Naive thymus-derived CD8-positive, alpha-beta T cell (primary cell): ENCODE measurements at regions not wholly inside any gene's neighbourhood (a gene's known extent, or its start where the extent isn't known, plus 50 kb on each side); places are given as distances from the start of the nearest gene placed in this dataset.
A peak's percentile ranks its signal among the peaks of the same experiment; 100 is the strongest.

Source experiments
- ATAC-seq, 2 donors: fragments of 150-1000 bp; cut with Tn5 transposase in 1 of 2; sonication (Bioruptor Pico), chemical (Tn5 transposase) in 1 of 2; 1 replicate in 1 of 2; 2 replicates in 1 of 2; pipeline ENCODE4 v1.10.0; 2021; ENCODE audit warnings: mild to moderate bottlenecking in 2 of 2, moderate library complexity in 2 of 2
- POLR2A ChIA-PET: fragments of 350-600 bp; sonication (Branson Sonifier 250); formaldehyde crosslinking; loops from one replicate; lab custom pipeline; 2021; ENCODE audit warnings: antibody characterized with exemption; lab: Charles Lee
- DNase-seq, 10 donors: peaks; one replicate each; pipeline versions ENCODE4 v3.0.0 to v3.0.0-alpha.2; 2020 to 2022
- H3K27ac Mint-ChIP-seq, 10 donors: one replicate each; pipeline ENCODE4 v1.8.0; 2020 to 2022; ENCODE audit warnings: mild to moderate bottlenecking in 10 of 10, mixed read lengths in 10 of 10, moderate library complexity in 4 of 10, inconsistent platforms in 1 of 10
- H3K27me3 Mint-ChIP-seq, 5 donors: one replicate each; pipeline ENCODE4 v1.8.0; 2021 to 2022; ENCODE audit warnings: mixed read lengths in 5 of 5
- H3K36me3 Mint-ChIP-seq, 3 donors: one replicate each; pipeline ENCODE4 v1.8.0; 2020 to 2022; ENCODE audit warnings: mixed read lengths in 3 of 3, mild to moderate bottlenecking in 2 of 3, inconsistent platforms in 1 of 3
- H3K4me1 Mint-ChIP-seq, 4 donors: one replicate each; pipeline ENCODE4 v1.8.0; 2021 to 2022; ENCODE audit warnings: mixed read lengths in 4 of 4
- H3K4me3 Mint-ChIP-seq, 10 donors: one replicate each; pipeline ENCODE4 v1.8.0; 2020 to 2022; ENCODE audit warnings: mild to moderate bottlenecking in 10 of 10, mixed read lengths in 10 of 10, moderate library complexity in 6 of 10, inconsistent platforms in 1 of 10
- H3K9me3 Mint-ChIP-seq, 9 donors: one replicate each; pipeline ENCODE4 v1.8.0; 2020 to 2022; ENCODE audit warnings: mixed read lengths in 9 of 9, mild to moderate bottlenecking in 3 of 9, inconsistent platforms in 1 of 9, moderate library complexity in 1 of 9

DNA sequence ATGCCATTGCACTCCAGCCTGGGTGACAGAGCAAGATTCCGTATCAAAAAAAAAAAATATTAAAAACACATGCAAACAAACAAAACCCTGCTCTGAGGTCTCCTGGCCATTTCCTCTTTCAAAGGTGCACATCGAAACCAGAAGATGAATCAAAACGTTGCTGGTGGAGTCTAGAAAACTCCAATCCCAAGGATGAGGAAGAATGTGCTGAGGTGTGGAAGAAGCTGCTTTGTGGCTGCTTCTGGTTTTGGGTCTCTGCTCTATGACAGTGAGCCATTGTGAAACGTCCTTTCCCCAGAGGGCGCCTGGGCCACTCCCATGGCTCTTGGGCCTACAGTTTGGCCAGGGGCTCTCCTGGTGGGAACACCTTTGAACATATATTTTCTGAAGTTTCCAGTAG, 112.6 kb downstream of the IRF8 start:
- no peaks in the 10 kb centered on the region for H3K36me3 Mint-ChIP-seq
- H3K9me3 Mint-ChIP-seq = peaks cover 0 to 11% (median 0%) of the 10 kb centered on the region in 9 donors
- H3K4me3 Mint-ChIP-seq = no peak overlapping the region
- H3K27me3 Mint-ChIP-seq = peaks cover 0 to 9% (median 4%) of the 10 kb centered on the region in 5 donors
- no peak overlapping the region for H3K27ac Mint-ChIP-seq
- POLR2A ChIA-PET = no interaction called here
- peaks cover 2 to 29% (median 7%) of the 10 kb centered on the region in 4 donors for H3K4me1 Mint-ChIP-seq
- DNase-seq (peak in 1 of 10 donors; percentile 18), ATAC-seq (no peak)

DNA sequence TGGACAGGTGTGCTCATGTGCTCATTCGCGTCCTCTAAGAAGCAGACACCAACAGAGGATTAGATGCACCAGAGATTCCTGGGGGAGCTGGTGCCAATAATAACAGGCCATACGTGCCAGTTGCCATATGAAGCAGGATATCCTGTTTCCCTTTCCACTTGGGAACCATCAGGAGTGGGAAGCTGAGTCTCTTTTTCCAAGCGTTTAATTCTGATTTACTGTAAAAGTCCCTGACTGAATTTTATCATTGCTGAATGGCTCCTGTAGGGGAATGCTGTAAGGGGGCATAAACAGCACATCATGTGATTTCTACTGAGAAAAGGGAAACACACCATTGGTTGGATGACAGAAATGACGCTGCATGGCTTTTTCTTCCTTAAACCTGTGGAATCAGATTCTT, 113.3 kb downstream of the IRF8 start:
- H3K27ac Mint-ChIP-seq = no peak overlapping the region
- H3K9me3 Mint-ChIP-seq = peaks cover 0 to 11% (median 0%) of the 10 kb centered on the region in 9 donors
- H3K27me3 Mint-ChIP-seq = peaks cover under 1 to 11% (median 4%) of the 10 kb centered on the region in 5 donors
- H3K4me1 Mint-ChIP-seq = peaks cover 2 to 25% (median 7%) of the 10 kb centered on the region in 4 donors
- ATAC-seq (no peak), DNase-seq (no peak)
- H3K36me3 Mint-ChIP-seq = no peaks in the 10 kb centered on the region
- H3K4me3 Mint-ChIP-seq = no peak overlapping the region
- POLR2A ChIA-PET = no interaction called here

DNA sequence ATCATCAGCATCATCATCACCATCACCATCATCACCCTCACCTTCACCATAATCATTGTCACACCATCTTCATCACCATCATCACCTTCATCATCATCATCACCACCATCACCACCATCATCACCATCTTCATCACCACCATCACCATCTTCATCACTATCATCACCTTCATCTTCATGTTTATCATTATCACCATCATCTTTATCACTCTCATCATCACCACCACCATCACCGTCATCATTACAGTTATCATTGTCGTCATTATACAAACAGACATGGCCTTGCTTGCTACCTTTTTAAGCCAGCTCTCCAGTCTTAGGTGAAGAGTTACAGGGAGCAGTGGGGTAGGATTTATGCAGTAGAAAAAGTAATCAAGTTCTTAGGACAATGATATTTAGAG, 114.9 kb downstream of the IRF8 start:
- H3K4me3 Mint-ChIP-seq = no peak overlapping the region
- H3K27me3 Mint-ChIP-seq = peaks cover 5 to 23% (median 15%) of the 10 kb centered on the region in 5 donors
- peaks cover 0 to 18% (median under 1%) of the 10 kb centered on the region in 4 donors for H3K4me1 Mint-ChIP-seq
- DNase-seq (peak in 1 of 10 donors; percentile 13), ATAC-seq (no peak)
- H3K9me3 Mint-ChIP-seq = peaks cover 0 to 11% (median 2%) of the 10 kb centered on the region in 9 donors
- POLR2A ChIA-PET = no interaction called here
- peaks cover 0 to under 1% (median 0%) of the 10 kb centered on the region in 3 donors for H3K36me3 Mint-ChIP-seq
- H3K27ac Mint-ChIP-seq = peak overlapping the region in 1 of 10 donors; percentile 0

- DNase-seq (peak in 1 of 10 donors; percentile 23), ATAC-seq (no peak)
- POLR2A ChIA-PET = interaction anchor here (1.4 kb wide), 1 partner anchor 194 kb away, joined by 8 read pairs; no protein-coding TSS in a partner anchor
- peaks cover 0 to 16% (median under 1%) of the 10 kb centered on the region in 4 donors for H3K4me1 Mint-ChIP-seq
- peaks cover 0 to 14% (median 2%) of the 10 kb centered on the region in 3 donors for H3K36me3 Mint-ChIP-seq
- H3K27ac Mint-ChIP-seq = peak overlapping the region in 1 of 10 donors; percentile 12
- peaks cover 2 to 21% (median 15%) of the 10 kb centered on the region in 9 donors for H3K9me3 Mint-ChIP-seq
- peaks cover 10 to 35% (median 27%) of the 10 kb centered on the region in 5 donors for H3K27me3 Mint-ChIP-seq
- no peak overlapping the region for H3K4me3 Mint-ChIP-seq
Measured at GRCh38 chr16:86015606-86016005, 116.6 kb downstream of the IRF8 start.

DNA sequence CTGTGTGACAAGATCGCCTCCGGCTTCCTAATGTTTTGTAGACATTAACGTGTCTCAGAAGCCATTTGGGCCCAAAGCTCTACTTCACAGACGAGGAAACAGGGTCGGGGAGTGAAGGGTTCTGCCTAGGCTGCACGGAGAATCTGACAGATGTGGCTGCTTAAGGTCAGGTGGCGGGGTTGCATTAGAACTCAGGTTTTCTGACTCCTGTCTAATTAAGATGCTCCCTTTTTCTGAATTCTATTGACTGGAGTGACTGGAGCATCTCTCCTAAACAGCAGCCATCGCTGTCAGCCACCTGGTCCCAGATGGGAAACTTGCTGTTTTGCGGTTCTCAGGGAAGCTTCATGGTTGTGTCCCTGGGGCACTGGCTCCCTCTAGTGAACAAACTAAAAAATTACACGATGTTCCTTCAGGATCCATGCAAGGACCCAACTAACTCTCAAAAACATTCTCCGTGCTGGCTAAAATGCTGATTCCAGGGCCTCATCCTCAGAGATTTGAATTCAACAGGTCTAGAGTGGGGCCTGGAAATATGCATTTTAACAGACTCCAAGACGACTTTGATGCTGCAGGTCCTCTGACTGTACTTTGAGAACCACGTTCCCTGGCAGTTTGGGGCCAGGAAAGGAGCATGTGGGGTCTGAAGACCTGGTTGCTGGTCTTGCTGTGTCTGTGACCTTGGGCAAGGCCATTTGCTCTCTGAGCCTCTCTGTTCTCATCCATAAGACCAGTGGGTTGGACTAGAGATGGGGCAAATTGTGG, 117.4 kb downstream of the IRF8 start:
- peaks cover 2 to 24% (median 16%) of the 10 kb centered on the region in 9 donors for H3K9me3 Mint-ChIP-seq
- POLR2A ChIA-PET = interaction anchor here (1.0 to 1.4 kb wide), 2 partner anchors 80 to 195 kb away, joined by 3 to 8 read pairs; no protein-coding TSS in a partner anchor
- peaks cover 0 to 14% (median under 1%) of the 10 kb centered on the region in 4 donors for H3K4me1 Mint-ChIP-seq
- H3K27me3 Mint-ChIP-seq = peaks cover 10 to 42% (median 32%) of the 10 kb centered on the region in 5 donors
- DNase-seq (peak in 6 of 10 donors; percentile 17 to 60 (median 46)), ATAC-seq (peak in 1 of 2 donors; percentile 30)
- no peak overlapping the region for H3K27ac Mint-ChIP-seq
- peaks cover 0 to 14% (median 4%) of the 10 kb centered on the region in 3 donors for H3K36me3 Mint-ChIP-seq
- H3K4me3 Mint-ChIP-seq = no peak overlapping the region

DNA sequence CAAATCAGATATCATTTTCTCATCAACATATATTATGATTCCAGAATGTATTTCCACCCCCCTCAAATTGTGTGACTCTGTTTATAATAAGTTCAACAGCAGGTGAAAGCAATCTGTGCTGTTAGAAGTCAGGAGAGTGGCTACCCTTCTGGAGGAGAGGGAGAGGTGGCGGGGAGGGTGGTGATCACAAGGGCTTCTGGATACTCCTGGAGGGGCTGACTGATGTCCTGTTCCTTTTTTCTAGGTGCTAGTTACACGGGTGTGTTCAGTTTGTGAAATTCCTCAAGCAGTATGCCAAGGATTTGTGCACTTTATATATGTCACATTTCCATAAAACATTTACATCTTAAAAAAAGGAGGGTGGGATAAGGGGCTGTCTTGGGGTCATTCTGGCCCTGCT, 119.1 kb downstream of the IRF8 start:
- POLR2A ChIA-PET = no interaction called here
- H3K27ac Mint-ChIP-seq = no peak overlapping the region
- ATAC-seq (no peak), DNase-seq (no peak)
- H3K9me3 Mint-ChIP-seq = peaks cover 2 to 25% (median 19%) of the 10 kb centered on the region in 9 donors
- H3K36me3 Mint-ChIP-seq = peaks cover 0 to 14% (median 4%) of the 10 kb centered on the region in 3 donors
- H3K4me3 Mint-ChIP-seq = no peak overlapping the region
- H3K4me1 Mint-ChIP-seq = peaks cover 0 to 14% (median under 1%) of the 10 kb centered on the region in 4 donors
- peaks cover 10 to 42% (median 29%) of the 10 kb centered on the region in 5 donors for H3K27me3 Mint-ChIP-seq

DNA sequence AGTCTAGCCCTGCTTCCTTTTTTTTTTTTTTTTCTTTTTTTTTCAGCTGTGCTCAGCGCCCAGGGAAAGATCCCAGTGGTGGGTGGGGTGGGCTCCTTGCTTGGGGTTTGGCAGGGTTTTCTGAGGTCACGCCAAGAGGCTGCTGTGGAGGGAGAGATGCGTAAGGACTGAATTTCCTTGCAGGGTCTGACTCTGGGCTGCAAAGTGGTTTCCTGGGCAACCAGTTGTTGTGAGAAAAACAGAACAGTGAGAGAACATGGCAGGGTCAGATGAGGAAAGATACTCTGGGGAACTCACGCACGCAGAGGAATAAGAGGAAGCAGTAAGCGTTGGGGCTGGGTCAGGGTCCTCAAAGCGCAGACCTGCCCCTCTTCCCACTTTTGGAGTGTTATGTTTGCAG, 119.5 kb downstream of the IRF8 start:
- H3K27me3 Mint-ChIP-seq = peaks cover 10 to 42% (median 29%) of the 10 kb centered on the region in 5 donors
- peaks cover 2 to 29% (median 20%) of the 10 kb centered on the region in 9 donors for H3K9me3 Mint-ChIP-seq
- ATAC-seq = peak; percentile 47 to 61
- H3K4me1 Mint-ChIP-seq = peaks cover 0 to 14% (median under 1%) of the 10 kb centered on the region in 4 donors
- H3K27ac Mint-ChIP-seq = no peak overlapping the region
- peak in 3 of 10 donors; percentile 5 to 61 (median 7) for DNase-seq
- H3K4me3 Mint-ChIP-seq = no peak overlapping the region
- H3K36me3 Mint-ChIP-seq = peaks cover under 1 to 14% (median 4%) of the 10 kb centered on the region in 3 donors
- POLR2A ChIA-PET = no interaction called here

GRCh38 chr16:86018941-86019340, 120.0 kb downstream of the IRF8 start:
- ATAC-seq = no peak
- Mint-ChIP-seq H3K9me3 (peaks cover 2 to 33% (median 20%) of the 10 kb centered on the region in 9 donors), H3K4me3 (no peak overlapping the region), H3K27me3 (peaks cover 12 to 42% (median 31%) of the 10 kb centered on the region in 5 donors), H3K27ac (no peak overlapping the region), H3K4me1 (peaks cover 0 to 14% (median under 1%) of the 10 kb centered on the region in 4 donors), H3K36me3 (peaks cover 4 to 17% (median 5%) of the 10 kb centered on the region in 3 donors)
- DNase-seq = peak in 1 of 10 donors; percentile 31
- POLR2A ChIA-PET = interaction anchor here (0.5 kb wide), 1 partner anchor 141 kb away, joined by 5 read pairs; no protein-coding TSS in a partner anchor

GRCh38 chr16:86019446-86020047, 120.6 kb downstream of the IRF8 start:
- DNase-seq (peak in 1 of 10 donors; percentile 41), ATAC-seq (no peak)
- Mint-ChIP-seq H3K36me3 (peaks cover 4 to 20% (median 6%) of the 10 kb centered on the region in 3 donors), H3K4me1 (peaks cover 0 to 14% (median under 1%) of the 10 kb centered on the region in 4 donors), H3K27me3 (peaks cover 12 to 42% (median 32%) of the 10 kb centered on the region in 5 donors), H3K9me3 (peaks cover 5 to 39% (median 22%) of the 10 kb centered on the region in 9 donors), H3K4me3 (no peak overlapping the region), H3K27ac (no peak overlapping the region)
- POLR2A ChIA-PET = interaction anchor here (0.5 kb wide), 1 partner anchor 141 kb away, joined by 5 read pairs; no protein-coding TSS in a partner anchor

DNA sequence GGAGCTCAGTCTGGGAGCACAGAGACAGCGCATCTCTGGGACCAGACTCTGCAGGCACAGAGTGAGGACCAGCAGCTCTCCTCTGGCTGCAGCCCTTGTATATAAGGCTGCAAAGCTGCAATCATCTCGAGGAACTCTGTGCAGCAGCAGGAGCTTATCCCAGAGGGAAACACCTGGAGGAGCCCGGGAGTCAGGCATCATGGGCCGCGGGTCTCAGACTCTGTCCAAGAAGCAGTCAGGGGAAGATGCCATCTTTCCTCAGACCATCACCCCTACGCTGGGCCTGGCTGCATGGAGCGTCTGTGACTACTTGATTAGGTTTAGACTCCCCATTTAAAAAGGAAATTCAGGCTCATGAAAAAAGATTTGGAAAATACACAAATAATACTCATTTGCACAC, 122.0 kb downstream of the IRF8 start:
- Mint-ChIP-seq H3K4me3 (no peak overlapping the region), H3K27me3 (peaks cover 12 to 53% (median 32%) of the 10 kb centered on the region in 5 donors), H3K4me1 (peaks cover 0 to 14% (median 2%) of the 10 kb centered on the region in 4 donors), H3K27ac (no peak overlapping the region), H3K9me3 (peaks cover 5 to 49% (median 31%) of the 10 kb centered on the region in 9 donors), H3K36me3 (peaks cover 4 to 26% (median 6%) of the 10 kb centered on the region in 3 donors)
- DNase-seq = peak in 1 of 10 donors; percentile 16
- POLR2A ChIA-PET = no interaction called here
- no peak for ATAC-seq

GRCh38 chr16:86022381-86022960, 123.5 kb downstream of the IRF8 start:
- H3K27ac Mint-ChIP-seq = no peak overlapping the region
- peaks cover 4 to 26% (median 6%) of the 10 kb centered on the region in 3 donors for H3K36me3 Mint-ChIP-seq
- peaks cover 5 to 49% (median 31%) of the 10 kb centered on the region in 9 donors for H3K9me3 Mint-ChIP-seq
- H3K4me3 Mint-ChIP-seq = no peak overlapping the region
- POLR2A ChIA-PET = no interaction called here
- DNase-seq (peak in 1 of 10 donors; percentile 13), ATAC-seq (no peak)
- H3K27me3 Mint-ChIP-seq = peaks cover 10 to 54% (median 33%) of the 10 kb centered on the region in 5 donors
- H3K4me1 Mint-ChIP-seq = peaks cover 0 to 11% (median 2%) of the 10 kb centered on the region in 4 donors

DNA sequence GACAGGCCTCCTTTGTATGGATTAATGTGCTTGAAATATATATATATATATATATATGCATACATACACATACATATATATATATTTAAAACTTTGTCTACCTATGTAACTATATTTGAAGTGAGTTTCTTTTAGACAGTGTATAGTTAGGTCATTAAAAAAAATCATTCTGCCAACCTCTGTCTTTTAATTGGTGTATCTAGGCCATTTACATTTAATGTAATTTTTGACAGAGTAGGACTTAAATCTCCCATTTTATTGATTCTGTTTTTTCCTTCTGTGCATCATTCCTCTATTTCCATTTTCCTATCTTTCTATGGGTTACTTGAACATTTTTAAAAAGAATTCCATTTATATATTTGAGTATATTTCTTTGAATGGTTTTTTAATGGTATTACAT, 125.2 kb downstream of the IRF8 start:
- peaks cover 8 to 36% (median 28%) of the 10 kb centered on the region in 5 donors for H3K27me3 Mint-ChIP-seq
- ATAC-seq = no peak
- H3K27ac Mint-ChIP-seq = no peak overlapping the region
- POLR2A ChIA-PET = no interaction called here
- peaks cover 2 to 23% (median 6%) of the 10 kb centered on the region in 3 donors for H3K36me3 Mint-ChIP-seq
- H3K9me3 Mint-ChIP-seq = peaks cover 5 to 40% (median 31%) of the 10 kb centered on the region in 9 donors
- H3K4me3 Mint-ChIP-seq = no peak overlapping the region
- H3K4me1 Mint-ChIP-seq = peaks cover 0 to 3% (median 0%) of the 10 kb centered on the region in 4 donors
- DNase-seq = no peak
